Breast epithelium (tissue), 4 donors: ENCODE measurements at regions not wholly inside any gene's neighbourhood (a gene's known extent, or its start where the extent isn't known, plus 50 kb on each side); places are given as distances from the start of the nearest gene placed in this dataset.

Source experiments
- DNase-seq, 2 donors: peaks; one replicate each; pipeline ENCODE4 v3.0.0-alpha.2; 2019; ENCODE audit warnings: low spot score in 2 of 2
- H3K27ac ChIP-seq, 2 donors: fragments of 200-600 bp; sonication (generic) in 1 of 2; one replicate each; pipeline ENCODE4 v1.5.1; 2016 to 2019; ENCODE audit warnings: mild to moderate bottlenecking in 1 of 2
- H3K27me3 ChIP-seq, 2 donors: fragments of 200-600 bp; sonication (generic) in 1 of 2; one replicate each; pipeline versions ENCODE4 v1.5.1 to v1.6.0; 2017 to 2019; ENCODE audit warnings: control low read depth in 1 of 2, mild to moderate bottlenecking in 1 of 2
- H3K36me3 ChIP-seq: fragments of 200-600 bp; one replicate; pipeline ENCODE4 v1.5.1; 2019
- H3K4me1 ChIP-seq, 2 donors: fragments of 200-600 bp; sonication (generic); one replicate each; pipeline ENCODE4 v1.5.1; 2016 to 2019; ENCODE audit warnings: control low read depth in 1 of 2
- H3K4me3 ChIP-seq, 3 donors: fragments of 200-600 bp; sonication (generic); 1 replicate in 2 of 3; 2 replicates in 1 of 3; pipeline ENCODE4 v1.5.1; 2016 to 2019; ENCODE audit warnings: mild to moderate bottlenecking in 3 of 3, moderate library complexity in 2 of 3
- H3K9me3 ChIP-seq, 2 donors: fragments of 200-600 bp; sonication (generic) in 1 of 2; one replicate each; pipeline ENCODE4 v1.5.1; 2016 to 2019; ENCODE audit warnings: control low read depth in 1 of 2
- CTCF ChIP-seq, 3 donors: fragments of 450-650 bp; IDR thresholded peaks; one replicate each; pipeline ENCODE4 v1.5.1; 2016 to 2017; ENCODE audit warnings: antibody characterized with exemption in 3 of 3, mild to moderate bottlenecking in 3 of 3, moderate library complexity in 3 of 3
- POLR2A ChIP-seq: fragments of 450-650 bp; IDR thresholded peaks from one replicate; pipeline ENCODE4 v1.6.1; 2016; ENCODE audit warnings: antibody characterized with exemption, mild to moderate bottlenecking, moderate library complexity
- POLR2AphosphoS5 ChIP-seq, 3 donors: sonication (generic); formaldehyde crosslinking; IDR thresholded peaks; one replicate each; pipeline ENCODE4 v1.6.1; 2017; ENCODE audit warnings: antibody characterized with exemption in 3 of 3
- intact Hi-C: fragments of 100-400 bp; cut with DNase I; formaldehyde crosslinking; loops from one replicate; pipeline ENCODE4 v1.15.1; 2023; ENCODE audit warnings: low total_unique reads

GRCh38 chrX:140343226-140343868 lies 161.5 kb downstream of the SOX3 start:
- TF ChIP-seq POLR2AphosphoS5 (IDR thresholded peaks at IDR 0.05), result no peak
- no peak for TF ChIP-seq CTCF (IDR thresholded peaks at IDR 0.05)
- no peak for TF ChIP-seq POLR2A
- H3K36me3 ChIP-seq, result no peaks in the 10 kb centered on the region
- no peak overlapping the region for H3K4me3 ChIP-seq

GRCh38 chrX:140342410-140342809 lies 162.5 kb downstream of the SOX3 start:
- no peak overlapping the region for H3K4me3 ChIP-seq
- DNase-seq, result no peak
- no peak overlapping the region for H3K27ac ChIP-seq
- peaks cover 0 to 9% of the 10 kb centered on the region in 2 donors for H3K27me3 ChIP-seq
- intact Hi-C loops, result no loop called here
- TF ChIP-seq POLR2A (no peak), POLR2AphosphoS5 (IDR thresholded peaks at IDR 0.05) (no peak), CTCF (IDR thresholded peaks at IDR 0.05) (no peak)
- no peaks in the 10 kb centered on the region for H3K4me1 ChIP-seq
- H3K9me3 ChIP-seq, result no peaks in the 10 kb centered on the region
- no peaks in the 10 kb centered on the region for H3K36me3 ChIP-seq

More at GRCh38 chrX:140343226-140343868, 161.5 kb downstream of the SOX3 start:
- H3K4me1 ChIP-seq, result no peaks in the 10 kb centered on the region
- H3K27ac ChIP-seq, result no peak overlapping the region
- peaks cover 0 to 9% of the 10 kb centered on the region in 2 donors for H3K27me3 ChIP-seq
- no peaks in the 10 kb centered on the region for H3K9me3 ChIP-seq
- intact Hi-C loops, result no loop called here
- DNase-seq, result no peak

DNA sequence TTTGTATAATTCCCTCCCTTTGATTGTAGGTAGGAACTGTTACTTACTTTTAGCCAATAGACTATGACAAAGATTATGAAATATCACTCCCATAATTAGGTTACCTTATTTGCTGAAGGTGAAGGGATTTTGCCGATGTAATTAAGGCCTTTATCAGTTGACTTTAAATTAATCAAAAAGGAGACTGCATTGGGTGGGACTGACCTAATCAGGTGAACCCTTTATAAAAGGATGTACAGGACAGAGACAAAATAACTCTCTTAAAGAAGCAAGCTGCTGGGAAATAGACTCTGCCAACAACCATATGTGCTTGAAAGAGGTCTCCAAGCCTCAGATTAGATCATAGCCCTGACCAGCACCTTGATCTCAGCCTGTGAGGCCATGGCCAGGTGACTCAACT lies 167.6 kb downstream of the SOX3 start:
- H3K36me3 ChIP-seq, result no peaks in the 10 kb centered on the region
- no peaks in the 10 kb centered on the region for H3K4me1 ChIP-seq
- H3K27ac ChIP-seq, result no peak overlapping the region
- H3K27me3 ChIP-seq, result peaks cover 0 to 7% of the 10 kb centered on the region in 2 donors
- DNase-seq, result no peak
- H3K4me3 ChIP-seq, result no peak overlapping the region
- TF ChIP-seq CTCF (IDR thresholded peaks at IDR 0.05) (no peak), POLR2A (no peak), POLR2AphosphoS5 (IDR thresholded peaks at IDR 0.05) (no peak)
- intact Hi-C loops, result no loop called here
- no peaks in the 10 kb centered on the region for H3K9me3 ChIP-seq

GRCh38 chrX:140318296-140318695 lies 186.6 kb downstream of the SOX3 start:
- H3K9me3 ChIP-seq, result no peaks in the 10 kb centered on the region
- no peak overlapping the region for H3K27ac ChIP-seq
- no peak for TF ChIP-seq POLR2A
- no peak for TF ChIP-seq POLR2AphosphoS5 (IDR thresholded peaks at IDR 0.05)
- TF ChIP-seq CTCF (IDR thresholded peaks at IDR 0.05), result no peak
- DNase-seq, result no peak
- intact Hi-C loops, result no loop called here
- no peak overlapping the region for H3K4me3 ChIP-seq
- H3K4me1 ChIP-seq, result no peaks in the 10 kb centered on the region
- H3K27me3 ChIP-seq, result no peaks in the 10 kb centered on the region
- no peaks in the 10 kb centered on the region for H3K36me3 ChIP-seq

DNA sequence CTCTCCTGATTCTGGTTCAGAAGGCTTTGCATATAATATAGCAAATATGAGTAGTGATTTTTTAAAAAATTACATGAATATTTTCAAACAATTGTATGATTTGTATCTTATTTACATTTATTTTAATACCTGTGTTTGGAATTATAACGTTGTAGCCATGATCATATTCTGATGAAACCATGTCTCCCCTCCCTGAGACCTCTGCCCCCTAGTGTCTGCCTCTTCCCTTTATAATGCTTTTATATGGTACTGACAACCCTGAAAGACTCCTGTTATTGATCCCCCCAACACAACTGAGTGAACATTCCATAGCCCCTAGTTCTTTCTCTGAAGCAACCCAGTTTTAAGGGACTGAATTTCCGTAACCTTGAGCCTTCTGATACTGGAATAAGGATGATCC lies 187.4 kb downstream of the SOX3 start:
- intact Hi-C loops, result no loop called here
- no peaks in the 10 kb centered on the region for H3K36me3 ChIP-seq
- H3K9me3 ChIP-seq, result no peaks in the 10 kb centered on the region
- H3K27ac ChIP-seq, result no peak overlapping the region
- H3K4me3 ChIP-seq, result no peak overlapping the region
- H3K4me1 ChIP-seq, result no peaks in the 10 kb centered on the region
- DNase-seq, result no peak
- H3K27me3 ChIP-seq, result no peaks in the 10 kb centered on the region
- no peak for TF ChIP-seq POLR2AphosphoS5 (IDR thresholded peaks at IDR 0.05)
- no peak for TF ChIP-seq CTCF (IDR thresholded peaks at IDR 0.05)
- TF ChIP-seq POLR2A, result no peak
